WTC11 (cell line): ENCODE measurements at regions not wholly inside any gene's neighbourhood (a gene's known extent, or its start where the extent isn't known, plus 50 kb on each side); places are given as distances from the start of the nearest gene placed in this dataset.

ENCODE experiments used
- ATAC-seq: fragments of 200-7000 bp; cut with Tn5 transposase; 2 replicates; pipeline ENCODE4 v1.10.0; 2021; ENCODE audit warnings: mild to moderate bottlenecking, moderate library complexity
- CTCF ChIA-PET: fragments of 300-600 bp; sonication (Branson Sonifier 250); formaldehyde crosslinking; loops from one replicate; lab custom pipeline; 2021; ENCODE audit warnings: antibody characterized with exemption; lab: Charles Lee
- POLR2A ChIA-PET: fragments of 350-600 bp; sonication (Branson Sonifier 250); formaldehyde crosslinking; loops from one replicate; lab custom pipeline; 2021; ENCODE audit warnings: antibody characterized with exemption; lab: Charles Lee
- DNase-seq: peaks from one replicate; pipeline ENCODE4 v3.0.0; 2021; ENCODE audit warnings: low spot score
- H3K27ac Mint-ChIP-seq: 2 replicates; pipeline ENCODE4 v1.8.0; 2021; ENCODE audit warnings: mixed read lengths
- H3K27me3 Mint-ChIP-seq: 2 replicates; pipeline ENCODE4 v1.8.0; 2021; ENCODE audit warnings: low read depth, mild to moderate bottlenecking, moderate library complexity, mixed read lengths
- H3K36me3 Mint-ChIP-seq: 2 replicates; pipeline ENCODE4 v1.8.0; 2021; ENCODE audit warnings: mixed read lengths
- H3K4me1 Mint-ChIP-seq: 2 replicates; pipeline ENCODE4 v1.8.0; 2022; ENCODE audit warnings: mixed read lengths
- H3K4me3 Mint-ChIP-seq: 2 replicates; pipeline ENCODE4 v1.8.0; 2021; ENCODE audit warnings: mild to moderate bottlenecking, moderate library complexity, mixed read lengths
- H3K9me3 Mint-ChIP-seq: 2 replicates; pipeline ENCODE4 v1.8.0; 2021; ENCODE audit warnings: mixed read lengths
- ATF1 ChIP-seq: sonication (generic); formaldehyde crosslinking; IDR thresholded peaks from 2 replicates; pipeline ENCODE4 v1.8.1; 2023; ENCODE audit warnings: mild to moderate bottlenecking, moderate library complexity, missing genetic modification reagents
- GRHL2 ChIP-seq: fragments of 250-450 bp; sonication (Bioruptor Pico); IDR thresholded peaks from 2 replicates; pipeline ENCODE4 v1.8.0; 2022; ENCODE audit warnings: mild to moderate bottlenecking, moderate library complexity; ENCODE audit not compliant: insufficient replicate concordance, severe bottlenecking
- KAT7 ChIP-seq: sonication (generic); formaldehyde crosslinking; IDR thresholded peaks from 2 replicates; pipeline ENCODE4 v1.8.1; 2023; ENCODE audit warnings: missing genetic modification reagents, mild to moderate bottlenecking, borderline replicate concordance
- NFE2L1 ChIP-seq: sonication (generic); formaldehyde crosslinking; IDR thresholded peaks from 2 replicates; pipeline ENCODE4 v1.8.1; 2023; ENCODE audit warnings: missing genetic modification reagents
- NR2C2 ChIP-seq: sonication (generic); formaldehyde crosslinking; IDR thresholded peaks from 2 replicates; pipeline ENCODE4 v1.8.0; 2022; ENCODE audit warnings: mild to moderate bottlenecking, missing genetic modification reagents
- NR3C1 ChIP-seq: sonication (generic); formaldehyde crosslinking; conservative IDR thresholded peaks from 2 replicates; pipeline ENCODE4 v1.8.1; 2023; ENCODE audit warnings: low read depth, mild to moderate bottlenecking, missing genetic modification reagents
- TCF7 ChIP-seq: sonication (generic); formaldehyde crosslinking; IDR thresholded peaks from 2 replicates; pipeline ENCODE4 v1.8.0; 2022; ENCODE audit warnings: mild to moderate bottlenecking, low read depth, missing genetic modification reagents, moderate library complexity
- TP53 ChIP-seq: sonication (generic); formaldehyde crosslinking; IDR thresholded peaks from 2 replicates; pipeline ENCODE4 v1.8.1; 2023; ENCODE audit warnings: mild to moderate bottlenecking, missing genetic modification reagents
- ZBTB21 ChIP-seq: sonication (generic); formaldehyde crosslinking; IDR thresholded peaks from 2 replicates; pipeline ENCODE4 v1.8.1; 2023; ENCODE audit warnings: mild to moderate bottlenecking, missing genetic modification reagents, borderline replicate concordance
- ZNF423 ChIP-seq: fragments of 250-450 bp; sonication (Bioruptor Pico); IDR thresholded peaks from 2 replicates; pipeline ENCODE4 v2.1.2; 2022; ENCODE audit warnings: mild to moderate bottlenecking, moderate library complexity
- ZNF512 ChIP-seq: sonication (generic); formaldehyde crosslinking; IDR thresholded peaks from 2 replicates; pipeline ENCODE4 v1.8.1; 2022; ENCODE audit warnings: missing genetic modification reagents, borderline replicate concordance
- ZSCAN18 ChIP-seq: fragments of 250-450 bp; sonication (Bioruptor Pico); IDR thresholded peaks from 2 replicates; pipeline ENCODE4 v2.1.2; 2022; ENCODE audit warnings: mild to moderate bottlenecking, moderate library complexity
- TF ChIP-seq, protein P1 (sequence below): fragments of 200-600 bp; IDR thresholded peaks from 2 replicates; pipeline ENCODE4 v1.8.0; 2022; ENCODE audit warnings: antibody characterized with exemption
- TF ChIP-seq, protein P2 (sequence below): fragments of 250-450 bp; sonication (Bioruptor Pico); IDR thresholded peaks from 2 replicates; pipeline ENCODE4 v1.9.0; 2021; ENCODE audit warnings: mild to moderate bottlenecking

GRCh38 chr10:110396284-110396651 is 91.5 kb upstream of the SMNDC1 start:
- TF ChIP-seq ZSCAN18 (no peak), ZNF423 (no peak), TCF7 (CRISPR knock-in tag) (no peak)
- TF ChIP-seq, protein P1, sequence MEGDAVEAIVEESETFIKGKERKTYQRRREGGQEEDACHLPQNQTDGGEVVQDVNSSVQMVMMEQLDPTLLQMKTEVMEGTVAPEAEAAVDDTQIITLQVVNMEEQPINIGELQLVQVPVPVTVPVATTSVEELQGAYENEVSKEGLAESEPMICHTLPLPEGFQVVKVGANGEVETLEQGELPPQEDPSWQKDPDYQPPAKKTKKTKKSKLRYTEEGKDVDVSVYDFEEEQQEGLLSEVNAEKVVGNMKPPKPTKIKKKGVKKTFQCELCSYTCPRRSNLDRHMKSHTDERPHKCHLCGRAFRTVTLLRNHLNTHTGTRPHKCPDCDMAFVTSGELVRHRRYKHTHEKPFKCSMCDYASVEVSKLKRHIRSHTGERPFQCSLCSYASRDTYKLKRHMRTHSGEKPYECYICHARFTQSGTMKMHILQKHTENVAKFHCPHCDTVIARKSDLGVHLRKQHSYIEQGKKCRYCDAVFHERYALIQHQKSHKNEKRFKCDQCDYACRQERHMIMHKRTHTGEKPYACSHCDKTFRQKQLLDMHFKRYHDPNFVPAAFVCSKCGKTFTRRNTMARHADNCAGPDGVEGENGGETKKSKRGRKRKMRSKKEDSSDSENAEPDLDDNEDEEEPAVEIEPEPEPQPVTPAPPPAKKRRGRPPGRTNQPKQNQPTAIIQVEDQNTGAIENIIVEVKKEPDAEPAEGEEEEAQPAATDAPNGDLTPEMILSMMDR: no peak
- ATAC-seq: no peak
- CTCF ChIA-PET: interaction anchor here (0.6 kb wide), 1 partner anchor 139 kb away, joined by 3 read pairs; no protein-coding TSS in a partner anchor

GRCh38 chr10:110397856-110398255 is 93.1 kb upstream of the SMNDC1 start:
- Mint-ChIP-seq H3K4me3 (no peak overlapping the region), H3K36me3 (no peaks in the 10 kb centered on the region), H3K4me1 (peaks cover 30% of the 10 kb centered on the region), H3K9me3 (no peaks in the 10 kb centered on the region), H3K27me3 (no peaks in the 10 kb centered on the region), H3K27ac (no peak overlapping the region)
- no peak for DNase-seq
- ChIA-PET CTCF (interaction anchor here (1.1 to 1.6 kb wide), 2 partner anchors 9 to 44 kb away, joined by 4 read pairs; no protein-coding TSS in a partner anchor), POLR2A (no interaction called here)
- TF ChIP-seq NR3C1: no peak
- no peak for ATAC-seq

More at GRCh38 chr10:110396284-110396651, 91.5 kb upstream of the SMNDC1 start:
- POLR2A ChIA-PET: no interaction called here
- Mint-ChIP-seq H3K4me1 (peaks cover 35% of the 10 kb centered on the region), H3K36me3 (no peaks in the 10 kb centered on the region), H3K27me3 (no peaks in the 10 kb centered on the region), H3K4me3 (no peak overlapping the region), H3K9me3 (no peaks in the 10 kb centered on the region), H3K27ac (no peak overlapping the region)
- no peak for DNase-seq

GRCh38 chr10:110398419-110399105 is 93.8 kb upstream of the SMNDC1 start:
- ChIA-PET POLR2A (no interaction called here), CTCF (interaction anchor here (1.6 kb wide), 1 partner anchor 10 kb away, joined by 4 read pairs; no protein-coding TSS in a partner anchor)
- no peak for DNase-seq

More at GRCh38 chr10:110398419-110399105, 93.8 kb upstream of the SMNDC1 start:
- peak; percentile 56 for ATAC-seq
- TF ChIP-seq ATF1 (CRISPR knock-in tag) (no peak), GRHL2 (CRISPR knock-in tag) (no peak), NR2C2 (no peak), ZBTB21 (no peak), KAT7 (no peak), NR3C1 (no peak), TP53 (no peak), ZNF512 (no peak), NFE2L1 (no peak)
- TF ChIP-seq, protein P2, sequence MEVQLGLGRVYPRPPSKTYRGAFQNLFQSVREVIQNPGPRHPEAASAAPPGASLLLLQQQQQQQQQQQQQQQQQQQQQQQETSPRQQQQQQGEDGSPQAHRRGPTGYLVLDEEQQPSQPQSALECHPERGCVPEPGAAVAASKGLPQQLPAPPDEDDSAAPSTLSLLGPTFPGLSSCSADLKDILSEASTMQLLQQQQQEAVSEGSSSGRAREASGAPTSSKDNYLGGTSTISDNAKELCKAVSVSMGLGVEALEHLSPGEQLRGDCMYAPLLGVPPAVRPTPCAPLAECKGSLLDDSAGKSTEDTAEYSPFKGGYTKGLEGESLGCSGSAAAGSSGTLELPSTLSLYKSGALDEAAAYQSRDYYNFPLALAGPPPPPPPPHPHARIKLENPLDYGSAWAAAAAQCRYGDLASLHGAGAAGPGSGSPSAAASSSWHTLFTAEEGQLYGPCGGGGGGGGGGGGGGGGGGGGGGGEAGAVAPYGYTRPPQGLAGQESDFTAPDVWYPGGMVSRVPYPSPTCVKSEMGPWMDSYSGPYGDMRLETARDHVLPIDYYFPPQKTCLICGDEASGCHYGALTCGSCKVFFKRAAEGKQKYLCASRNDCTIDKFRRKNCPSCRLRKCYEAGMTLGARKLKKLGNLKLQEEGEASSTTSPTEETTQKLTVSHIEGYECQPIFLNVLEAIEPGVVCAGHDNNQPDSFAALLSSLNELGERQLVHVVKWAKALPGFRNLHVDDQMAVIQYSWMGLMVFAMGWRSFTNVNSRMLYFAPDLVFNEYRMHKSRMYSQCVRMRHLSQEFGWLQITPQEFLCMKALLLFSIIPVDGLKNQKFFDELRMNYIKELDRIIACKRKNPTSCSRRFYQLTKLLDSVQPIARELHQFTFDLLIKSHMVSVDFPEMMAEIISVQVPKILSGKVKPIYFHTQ (CRISPR knock-in tag): no peak
- Mint-ChIP-seq H3K36me3 (no peaks in the 10 kb centered on the region), H3K27me3 (no peaks in the 10 kb centered on the region), H3K9me3 (no peaks in the 10 kb centered on the region), H3K27ac (peak overlapping the region; percentile 11; the same call in 1 of the 2 replicates), H3K4me1 (peaks cover 23% of the 10 kb centered on the region), H3K4me3 (no peak overlapping the region)
